PC-9 (cell line): ENCODE measurements at regions not wholly inside any gene's neighbourhood (a gene's known extent, or its start where the extent isn't known, plus 50 kb on each side); places are given as distances from the start of the nearest gene placed in this dataset.

Experiments
- BruUV-seq: library from RNA; stranded (reverse); fragments of 400-500 nt; replicated peaks from 2 replicates; lab custom pipeline; 2021; lab: Mats Ljungman, UMichigan
- CTCF ChIA-PET: fragments of 300-600 bp; sonication (Branson Sonifier 250); formaldehyde crosslinking; loops from one replicate; lab custom pipeline; 2022; ENCODE audit warnings: antibody characterized with exemption; lab: Charles Lee
- POLR2A ChIA-PET: fragments of 300-600 bp; sonication (Branson Sonifier 250); formaldehyde crosslinking; loops from one replicate; lab custom pipeline; 2022; ENCODE audit warnings: antibody characterized with exemption; ENCODE audit not compliant: unreplicated experiment; lab: Charles Lee
- DNase-seq, 2 experiments: peaks; one replicate each; pipeline versions ENCODE4 v3.0.0 to v3.0.0-alpha.2; 2015 to 2022; ENCODE audit warnings: mixed read lengths in 1 of 2
- H2AFZ ChIP-seq: fragments of 200-600 bp; sonication (generic); 2 replicates; pipeline ENCODE4 v1.8.1; 2017; ENCODE audit warnings: antibody characterized with exemption
- H3F3A ChIP-seq: fragments of 200-600 bp; sonication (generic); 2 replicates; pipeline ENCODE4 v1.8.1; 2017; ENCODE audit warnings: antibody characterized with exemption, mild to moderate bottlenecking, low read depth; ENCODE audit not compliant: insufficient read depth
- H3K27ac ChIP-seq: fragments of 200-600 bp; sonication (generic); 2 replicates; pipeline ENCODE4 v1.6.1; 2016; ENCODE audit warnings: mixed run types
- H3K27me3 ChIP-seq: fragments of 200-600 bp; sonication (generic); 2 replicates; pipeline ENCODE4 v1.6.1; 2016; ENCODE audit warnings: low read depth, mixed run types; ENCODE audit not compliant: insufficient read depth
- H3K36me3 ChIP-seq: fragments of 200-600 bp; sonication (generic); 2 replicates; pipeline ENCODE4 v1.6.1; 2016; ENCODE audit warnings: low read depth, mixed run types
- H3K4me1 ChIP-seq: fragments of 200-600 bp; sonication (generic); replicated peaks from 2 replicates; pipeline ENCODE4 v1.6.1; 2016; ENCODE audit warnings: mixed run types; ENCODE audit not compliant: insufficient read depth
- H3K4me2 ChIP-seq: fragments of 200-600 bp; sonication (generic); 2 replicates; pipeline ENCODE4 v1.6.1; 2017; ENCODE audit warnings: mixed run types
- H3K4me3 ChIP-seq: fragments of 200-600 bp; sonication (generic); 2 replicates; pipeline ENCODE4 v1.6.1; 2016; ENCODE audit warnings: mixed run types
- H3K79me2 ChIP-seq: fragments of 200-600 bp; sonication (generic); 2 replicates; pipeline ENCODE4 v1.6.1; 2017; ENCODE audit warnings: low read depth, mixed run types
- H3K9me2 ChIP-seq: fragments of 200-600 bp; sonication (generic); 2 replicates; pipeline ENCODE4 v1.8.1; 2017; ENCODE audit warnings: mild to moderate bottlenecking; ENCODE audit not compliant: insufficient read depth
- H3K9me3 ChIP-seq: fragments of 200-600 bp; sonication (generic); 2 replicates; pipeline ENCODE4 v1.8.1; 2016; ENCODE audit warnings: low read depth; ENCODE audit not compliant: insufficient read depth
- H4K20me1 ChIP-seq: fragments of 200-600 bp; sonication (generic); 2 replicates; pipeline ENCODE4 v1.8.1; 2017; ENCODE audit not compliant: insufficient read depth
- EZH2 ChIP-seq: fragments of 200-600 bp; sonication (generic); IDR thresholded peaks from 2 replicates; pipeline ENCODE4 v1.8.0; 2017; ENCODE audit warnings: antibody characterized with exemption, low read depth
- intact Hi-C: fragments of 100-400 bp; cut with micrococcal nuclease; formaldehyde crosslinking; loops from one replicate; pipeline ENCODE4 v1.10.0; 2022; ENCODE audit not compliant: unreplicated experiment
- TF ChIP-seq, protein P1 (sequence below): fragments of 200-600 bp; sonication (generic); conservative IDR thresholded peaks from 2 replicates; pipeline ENCODE4 v1.6.1; 2017; ENCODE audit warnings: mixed run types, antibody characterized with exemption, mild to moderate bottlenecking, moderate library complexity

DNA sequence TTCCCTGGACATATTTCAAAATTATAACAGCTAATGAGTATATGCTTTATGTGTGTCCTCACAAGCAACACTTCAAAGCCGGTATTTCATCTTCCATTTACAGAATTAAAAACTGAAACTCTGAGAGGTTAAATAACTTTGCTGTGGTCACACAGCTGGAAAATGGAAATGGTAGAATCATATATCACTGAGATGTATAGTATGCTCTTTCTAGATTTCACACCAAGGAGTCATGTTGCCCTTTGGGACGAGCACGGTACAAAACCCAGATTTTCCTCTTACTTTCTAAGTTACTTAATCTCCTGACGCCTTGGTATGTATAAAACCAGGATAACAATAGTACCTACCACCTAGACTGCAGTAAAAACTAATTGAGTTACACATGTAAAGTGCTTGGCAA lies 152.6 kb upstream of the GRIP1 start:
- no TSS peak for BruUV-seq
- Histone ChIP-seq H3K9me2 (no peaks in the 10 kb centered on the region), H3K4me2 (no peak overlapping the region), H4K20me1 (no peaks in the 10 kb centered on the region), H3K9me3 (no peaks in the 10 kb centered on the region), H3F3A (no peaks in the 10 kb centered on the region), H3K36me3 (no peaks in the 10 kb centered on the region), H3K79me2 (no peaks in the 10 kb centered on the region), H2AFZ (no peak overlapping the region), H3K27ac (no peak overlapping the region), H3K27me3 (no peaks in the 10 kb centered on the region), H3K4me3 (no peak overlapping the region), H3K4me1 (no peaks in the 10 kb centered on the region)
- intact Hi-C loops = no loop called here
- ChIA-PET POLR2A (no interaction called here), CTCF (interaction anchor here (0.6 kb wide), 1 partner anchor 90 kb away, joined by 3 read pairs; no protein-coding TSS in a partner anchor)
- TF ChIP-seq EZH2 = no peak
- TF ChIP-seq, protein P1, sequence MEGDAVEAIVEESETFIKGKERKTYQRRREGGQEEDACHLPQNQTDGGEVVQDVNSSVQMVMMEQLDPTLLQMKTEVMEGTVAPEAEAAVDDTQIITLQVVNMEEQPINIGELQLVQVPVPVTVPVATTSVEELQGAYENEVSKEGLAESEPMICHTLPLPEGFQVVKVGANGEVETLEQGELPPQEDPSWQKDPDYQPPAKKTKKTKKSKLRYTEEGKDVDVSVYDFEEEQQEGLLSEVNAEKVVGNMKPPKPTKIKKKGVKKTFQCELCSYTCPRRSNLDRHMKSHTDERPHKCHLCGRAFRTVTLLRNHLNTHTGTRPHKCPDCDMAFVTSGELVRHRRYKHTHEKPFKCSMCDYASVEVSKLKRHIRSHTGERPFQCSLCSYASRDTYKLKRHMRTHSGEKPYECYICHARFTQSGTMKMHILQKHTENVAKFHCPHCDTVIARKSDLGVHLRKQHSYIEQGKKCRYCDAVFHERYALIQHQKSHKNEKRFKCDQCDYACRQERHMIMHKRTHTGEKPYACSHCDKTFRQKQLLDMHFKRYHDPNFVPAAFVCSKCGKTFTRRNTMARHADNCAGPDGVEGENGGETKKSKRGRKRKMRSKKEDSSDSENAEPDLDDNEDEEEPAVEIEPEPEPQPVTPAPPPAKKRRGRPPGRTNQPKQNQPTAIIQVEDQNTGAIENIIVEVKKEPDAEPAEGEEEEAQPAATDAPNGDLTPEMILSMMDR = no peak
- no peak for DNase-seq

GRCh38 chr12:66832997-66833396 lies 154.1 kb upstream of the GRIP1 start:
- CTCF ChIA-PET = no interaction called here
- no peak for DNase-seq
- Histone ChIP-seq H3K4me2 (no peak overlapping the region), H3K79me2 (no peaks in the 10 kb centered on the region), H3K4me1 (no peaks in the 10 kb centered on the region), H2AFZ (no peak overlapping the region), H4K20me1 (no peaks in the 10 kb centered on the region), H3K9me3 (no peaks in the 10 kb centered on the region), H3F3A (no peaks in the 10 kb centered on the region), H3K4me3 (no peak overlapping the region), H3K36me3 (no peaks in the 10 kb centered on the region), H3K27me3 (no peaks in the 10 kb centered on the region), H3K27ac (no peak overlapping the region), H3K9me2 (no peaks in the 10 kb centered on the region)
- POLR2A ChIA-PET = no interaction called here
- TF ChIP-seq EZH2 = no peak
- TF ChIP-seq, protein P1 = no peak
- BruUV-seq = no TSS peak
- intact Hi-C loops = no loop called here

DNA sequence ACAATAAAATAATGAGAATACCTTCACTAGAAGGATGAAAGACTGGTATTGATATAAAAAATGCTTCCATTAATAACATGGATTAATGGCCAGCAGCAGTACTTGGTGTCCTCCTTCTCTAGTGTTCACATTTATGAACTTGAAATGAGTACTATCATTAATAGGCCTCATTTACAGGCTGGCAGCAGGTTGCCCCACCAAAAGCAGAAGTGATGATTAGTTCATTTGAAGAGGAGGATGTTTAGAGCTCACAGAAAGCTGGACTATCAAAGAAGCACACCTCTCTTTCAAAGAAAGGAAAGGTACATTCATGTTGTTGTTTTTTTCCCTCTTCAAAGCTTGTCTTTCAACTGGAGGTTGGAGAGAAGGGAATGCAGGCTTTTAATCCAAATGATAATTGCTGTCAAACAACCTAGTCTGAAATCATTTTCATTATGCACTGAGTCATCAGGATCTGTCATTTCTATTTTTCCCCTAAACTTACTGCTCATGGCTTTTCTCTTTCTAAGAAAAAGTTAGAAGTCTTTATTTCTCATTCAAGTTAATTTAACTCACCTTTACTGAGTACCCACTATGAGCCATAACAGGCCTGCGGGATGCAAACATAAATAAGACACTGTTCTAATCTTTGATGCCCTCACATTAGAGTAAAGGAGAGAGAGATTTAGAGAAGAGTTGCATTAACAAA lies 157.9 kb upstream of the GRIP1 start:
- H3K4me3 ChIP-seq = no peak overlapping the region
- no peak overlapping the region for H3K4me2 ChIP-seq
- H3K27me3 ChIP-seq = no peaks in the 10 kb centered on the region
- H2AFZ ChIP-seq = no peak overlapping the region
- H3K4me1 ChIP-seq = no peaks in the 10 kb centered on the region
- BruUV-seq = no TSS peak
- no peaks in the 10 kb centered on the region for H3K36me3 ChIP-seq
- no peaks in the 10 kb centered on the region for H3K79me2 ChIP-seq
- TF ChIP-seq EZH2 = no peak
- TF ChIP-seq, protein P1 = no peak
- no peaks in the 10 kb centered on the region for H3K9me2 ChIP-seq
- no peaks in the 10 kb centered on the region for H3K9me3 ChIP-seq
- intact Hi-C loops = no loop called here
- H3F3A ChIP-seq = no peaks in the 10 kb centered on the region
- H3K27ac ChIP-seq = no peak overlapping the region
- POLR2A ChIA-PET = no interaction called here
- no peak for DNase-seq
- no peaks in the 10 kb centered on the region for H4K20me1 ChIP-seq
- CTCF ChIA-PET = no interaction called here
